Esophagus muscularis mucosa (tissue), 4 donors: ENCODE measurements at regions not wholly inside any gene's neighbourhood (a gene's known extent, or its start where the extent isn't known, plus 50 kb on each side); places are given as distances from the start of the nearest gene placed in this dataset.

ENCODE experiments used
- DNase-seq: peaks from one replicate; pipeline ENCODE4 v3.0.0-alpha.2; 2017; ENCODE audit errors: extremely low spot score
- H3K27ac ChIP-seq, 4 donors: fragments of 200-600 bp; sonication (generic); replicated peaks in 1 of 4; 1 replicate in 3 of 4; 2 replicates in 1 of 4; pipeline ENCODE4 v1.5.1; 2016 to 2019; ENCODE audit warnings: mild to moderate bottlenecking in 1 of 4
- H3K27me3 ChIP-seq, 4 donors: fragments of 200-600 bp; sonication (generic); one replicate each; pipeline versions ENCODE4 v1.5.1 to v1.6.0; 2016 to 2019
- H3K36me3 ChIP-seq, 4 donors: fragments of 200-600 bp; sonication (generic); one replicate each; pipeline ENCODE4 v1.5.1; 2016 to 2019
- H3K4me1 ChIP-seq, 4 donors: fragments of 200-600 bp; sonication (generic); one replicate each; pipeline ENCODE4 v1.5.1; 2016 to 2019
- H3K4me3 ChIP-seq, 4 donors: fragments of 200-600 bp; sonication (generic); 1 replicate in 2 of 4; 2 replicates in 2 of 4; pipeline ENCODE4 v1.5.1; 2016 to 2019; ENCODE audit warnings: mild to moderate bottlenecking in 4 of 4, moderate library complexity in 1 of 4
- H3K9me3 ChIP-seq, 4 donors: fragments of 200-600 bp; sonication (generic); 1 replicate in 3 of 4; 2 replicates in 1 of 4; pipeline ENCODE4 v1.5.1; 2016 to 2019
- CTCF ChIP-seq, 3 experiments: fragments of 200-600 bp in 2 of 3; fragments of 450-650 bp in 1 of 3; sonication (generic) in 2 of 3; IDR thresholded peaks; one replicate each; pipeline ENCODE4 v1.5.1; 2017 to 2019; ENCODE audit warnings: antibody characterized with exemption in 3 of 3, mild to moderate bottlenecking in 2 of 3, moderate library complexity in 1 of 3
- EP300 ChIP-seq: sonication (generic); formaldehyde crosslinking; IDR thresholded peaks from one replicate; pipeline ENCODE4 v1.6.1; 2017; ENCODE audit warnings: antibody characterized with exemption
- POLR2A ChIP-seq: fragments of 450-650 bp; IDR thresholded peaks from one replicate; pipeline ENCODE4 v1.6.1; 2017; ENCODE audit warnings: antibody characterized with exemption, moderate library complexity, mild to moderate bottlenecking, low read depth
- POLR2AphosphoS5 ChIP-seq, 2 donors: sonication (generic); formaldehyde crosslinking; IDR thresholded peaks; one replicate each; pipeline ENCODE4 v1.6.1; 2017; ENCODE audit warnings: antibody characterized with exemption in 2 of 2
- WGBS: methylation state at CpG from one replicate; pipeline ENCODE4 v1.1.5; 2018; 5-methylcytosine and 5-hydroxymethylcytosine counted together
- intact Hi-C: fragments of 100-400 bp; cut with DNase I; formaldehyde crosslinking; loops from one replicate; pipeline ENCODE4 v1.15.1; 2023

GRCh38 chr15:91776104-91776503 lies 77.4 kb upstream of the SLCO3A1 start:
- H3K4me1 ChIP-seq, result no peaks in the 10 kb centered on the region
- 54% methylated on average over 4 of the region's 4 CpGs for WGBS
- intact Hi-C loops, result no loop called here

GRCh38 chr15:91779960-91780359 lies 73.5 kb upstream of the SLCO3A1 start:
- H3K4me3 ChIP-seq, result no peak overlapping the region
- peaks cover 0 to 6% (median 0%) of the 10 kb centered on the region in 4 donors for H3K4me1 ChIP-seq
- H3K9me3 ChIP-seq, result no peaks in the 10 kb centered on the region
- H3K36me3 ChIP-seq, result no peaks in the 10 kb centered on the region
- peaks cover 0 to 19% (median 0%) of the 10 kb centered on the region in 4 donors for H3K27me3 ChIP-seq
- DNase-seq, result no peak
- no peak overlapping the region for H3K27ac ChIP-seq
- TF ChIP-seq POLR2A (no peak), EP300 (no peak), POLR2AphosphoS5 (IDR thresholded peaks at IDR 0.05) (no peak), CTCF (IDR thresholded peaks at IDR 0.05) (no peak)
- 82% methylated on average over 5 of the region's 5 CpGs for WGBS
- intact Hi-C loops, result no loop called here

More at GRCh38 chr15:91776104-91776503, 77.4 kb upstream of the SLCO3A1 start:
- Histone ChIP-seq H3K27ac (no peak overlapping the region), H3K4me3 (no peak overlapping the region), H3K36me3 (no peaks in the 10 kb centered on the region), H3K9me3 (no peaks in the 10 kb centered on the region), H3K27me3 (peaks cover 0 to 8% (median 0%) of the 10 kb centered on the region in 4 donors)
- TF ChIP-seq CTCF (IDR thresholded peaks at IDR 0.05) (no peak), POLR2A (no peak), POLR2AphosphoS5 (IDR thresholded peaks at IDR 0.05) (no peak), EP300 (no peak)
- DNase-seq, result no peak

- H3K9me3 ChIP-seq, result no peaks in the 10 kb centered on the region
- no peaks in the 10 kb centered on the region for H3K36me3 ChIP-seq
- intact Hi-C loops, result no loop called here
- peaks cover 0 to 6% (median 0%) of the 10 kb centered on the region in 4 donors for H3K4me1 ChIP-seq
- no peak for TF ChIP-seq POLR2AphosphoS5 (IDR thresholded peaks at IDR 0.05)
- TF ChIP-seq POLR2A, result no peak
- TF ChIP-seq CTCF (IDR thresholded peaks at IDR 0.05), result no peak
- TF ChIP-seq EP300, result no peak
- peaks cover 0 to 23% (median 0%) of the 10 kb centered on the region in 4 donors for H3K27me3 ChIP-seq
- WGBS, result 79% methylated on average over 3 of the region's 3 CpGs
- H3K27ac ChIP-seq, result no peak overlapping the region
- DNase-seq, result no peak
- H3K4me3 ChIP-seq, result no peak overlapping the region
These were observed 73.1 kb upstream of the SLCO3A1 start for GRCh38 chr15:91780387-91780786.

- no peak overlapping the region for H3K4me3 ChIP-seq
- TF ChIP-seq POLR2A, result no peak
- TF ChIP-seq EP300, result no peak
- no peak for TF ChIP-seq POLR2AphosphoS5 (IDR thresholded peaks at IDR 0.05)
- no peak for TF ChIP-seq CTCF (IDR thresholded peaks at IDR 0.05)
- WGBS, result 68% methylated on average over 6 of the region's 6 CpGs
- intact Hi-C loops, result no loop called here
- H3K9me3 ChIP-seq, result no peaks in the 10 kb centered on the region
- H3K4me1 ChIP-seq, result peaks cover 0 to 6% (median 0%) of the 10 kb centered on the region in 4 donors
- H3K27me3 ChIP-seq, result peaks cover 0 to 18% (median 0%) of the 10 kb centered on the region in 4 donors
- no peak for DNase-seq
- no peak overlapping the region for H3K27ac ChIP-seq
- H3K36me3 ChIP-seq, result no peaks in the 10 kb centered on the region
These were observed 71.3 kb upstream of the SLCO3A1 start for GRCh38 chr15:91782221-91782620.

- 50% methylated on average over 3 of the region's 3 CpGs for WGBS
- Histone ChIP-seq H3K4me1 (peaks cover 0 to 6% (median 0%) of the 10 kb centered on the region in 4 donors), H3K4me3 (no peak overlapping the region), H3K36me3 (no peaks in the 10 kb centered on the region), H3K9me3 (no peaks in the 10 kb centered on the region), H3K27ac (no peak overlapping the region), H3K27me3 (peaks cover 0 to 18% (median 0%) of the 10 kb centered on the region in 4 donors)
- intact Hi-C loops, result no loop called here
- no peak for DNase-seq
- TF ChIP-seq POLR2A (no peak), EP300 (no peak)
These were observed 70.5 kb upstream of the SLCO3A1 start for GRCh38 chr15:91783008-91783407.
